Glutamatergic neuron (in vitro differentiated cells): ENCODE measurements at regions not wholly inside any gene's neighbourhood (a gene's known extent, or its start where the extent isn't known, plus 50 kb on each side); places are given as distances from the start of the nearest gene placed in this dataset.

Experiments
- DNase-seq: peaks from one replicate; pipeline ENCODE4 v3.0.0; 2022
- H3K27ac Mint-ChIP-seq: one replicate; pipeline ENCODE4 v1.8.0; 2020; ENCODE audit warnings: mild to moderate bottlenecking, mixed read lengths, inconsistent platforms; ENCODE audit not compliant: unreplicated experiment
- H3K27me3 Mint-ChIP-seq: one replicate; pipeline ENCODE4 v1.8.0; 2020; ENCODE audit warnings: mild to moderate bottlenecking, moderate library complexity, mixed read lengths, inconsistent platforms; ENCODE audit not compliant: unreplicated experiment
- H3K36me3 Mint-ChIP-seq: one replicate; pipeline ENCODE4 v1.8.0; 2020; ENCODE audit warnings: mild to moderate bottlenecking, mixed read lengths, inconsistent platforms; ENCODE audit not compliant: unreplicated experiment
- H3K4me1 Mint-ChIP-seq: one replicate; pipeline ENCODE4 v1.8.0; 2020; ENCODE audit warnings: mild to moderate bottlenecking, low read depth, mixed read lengths, inconsistent platforms; ENCODE audit not compliant: unreplicated experiment
- H3K4me3 Mint-ChIP-seq: one replicate; pipeline ENCODE4 v1.8.0; 2020; ENCODE audit warnings: mild to moderate bottlenecking, mixed read lengths, inconsistent platforms; ENCODE audit not compliant: unreplicated experiment
- H3K9me3 Mint-ChIP-seq: one replicate; pipeline ENCODE4 v1.8.0; 2020; ENCODE audit warnings: mild to moderate bottlenecking, moderate library complexity, mixed read lengths, inconsistent platforms; ENCODE audit not compliant: unreplicated experiment
- CTCF ChIP-seq: fragments of 200-600 bp; sonication (generic); IDR thresholded peaks from one replicate; pipeline ENCODE4 v1.5.0; 2021; ENCODE audit not compliant: partially characterized antibody, unreplicated experiment

- Mint-ChIP-seq H3K9me3 (no peaks in the 10 kb centered on the region), H3K36me3 (no peaks in the 10 kb centered on the region), H3K4me1 (no peaks in the 10 kb centered on the region), H3K27ac (no peak overlapping the region), H3K4me3 (no peak overlapping the region), H3K27me3 (peaks cover 2% of the 10 kb centered on the region)
- no peak for TF ChIP-seq CTCF
- no peak for DNase-seq
Measured at GRCh38 chr9:74317235-74317634, 179.9 kb upstream of the RORB start.

DNA sequence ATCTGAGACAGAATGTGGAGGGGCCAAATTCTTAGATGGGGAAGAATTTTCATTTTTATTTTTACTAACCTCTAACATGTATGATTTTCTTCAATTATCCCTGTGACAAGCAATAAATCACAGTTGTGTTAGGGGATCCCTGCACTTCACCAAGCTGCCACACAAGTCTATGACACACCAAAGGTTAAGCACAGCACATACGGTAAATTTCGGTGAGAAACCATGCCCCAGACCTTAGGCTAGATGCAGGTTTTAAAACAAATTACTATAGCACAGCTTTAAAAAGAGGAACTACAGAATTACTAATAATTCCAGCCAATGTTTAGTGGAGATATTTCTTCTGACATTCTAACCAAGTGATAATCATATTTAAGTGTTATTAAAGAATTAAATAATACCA lies 175.7 kb upstream of the RORB start:
- TF ChIP-seq CTCF, result no peak
- Mint-ChIP-seq H3K27me3 (peaks cover 2% of the 10 kb centered on the region), H3K27ac (no peak overlapping the region), H3K9me3 (no peaks in the 10 kb centered on the region), H3K4me3 (no peak overlapping the region), H3K36me3 (no peaks in the 10 kb centered on the region), H3K4me1 (peaks cover 2% of the 10 kb centered on the region)
- DNase-seq, result no peak

DNA sequence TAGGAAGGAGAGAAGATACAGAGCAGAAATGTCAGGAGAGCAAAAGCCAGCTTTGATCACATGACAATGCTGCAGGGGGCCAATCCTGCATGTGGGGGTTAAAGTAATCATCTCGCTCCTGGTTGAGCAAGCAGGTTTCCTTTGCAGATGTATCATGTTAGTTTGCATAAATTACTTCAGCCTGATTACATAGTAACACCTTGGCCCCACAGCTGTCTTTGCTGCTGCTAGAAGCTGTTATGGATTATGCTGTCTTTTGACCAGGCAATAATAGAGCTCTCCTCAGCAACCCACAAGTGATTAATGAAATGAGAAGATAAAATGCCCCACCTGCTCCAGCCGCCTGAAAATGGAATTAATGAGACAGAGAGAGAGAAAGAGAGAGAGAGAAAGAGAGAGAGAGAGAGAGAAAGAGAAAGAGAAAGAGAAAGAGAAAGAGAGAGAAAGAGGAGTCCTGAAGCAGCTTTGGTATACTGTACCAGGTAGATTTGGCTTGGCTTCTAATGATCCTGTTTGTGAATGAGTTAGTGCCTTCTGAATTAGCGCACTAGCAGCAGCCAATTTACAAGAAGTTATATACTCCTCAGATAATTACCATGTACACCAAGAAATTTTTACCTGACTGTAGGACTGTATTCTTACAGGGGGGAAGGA lies 174.3 kb upstream of the RORB start:
- Mint-ChIP-seq H3K27me3 (peaks cover 2% of the 10 kb centered on the region), H3K4me3 (no peak overlapping the region), H3K4me1 (peaks cover 2% of the 10 kb centered on the region), H3K9me3 (no peaks in the 10 kb centered on the region), H3K27ac (no peak overlapping the region), H3K36me3 (no peaks in the 10 kb centered on the region)
- DNase-seq, result no peak
- no peak for TF ChIP-seq CTCF

- TF ChIP-seq CTCF, result no peak
- Mint-ChIP-seq H3K27me3 (no peaks in the 10 kb centered on the region), H3K9me3 (no peaks in the 10 kb centered on the region), H3K27ac (no peak overlapping the region), H3K36me3 (no peaks in the 10 kb centered on the region), H3K4me3 (no peak overlapping the region), H3K4me1 (no peaks in the 10 kb centered on the region)
- DNase-seq, result no peak
Measured at GRCh38 chr9:74330487-74331214, 166.5 kb upstream of the RORB start.

DNA sequence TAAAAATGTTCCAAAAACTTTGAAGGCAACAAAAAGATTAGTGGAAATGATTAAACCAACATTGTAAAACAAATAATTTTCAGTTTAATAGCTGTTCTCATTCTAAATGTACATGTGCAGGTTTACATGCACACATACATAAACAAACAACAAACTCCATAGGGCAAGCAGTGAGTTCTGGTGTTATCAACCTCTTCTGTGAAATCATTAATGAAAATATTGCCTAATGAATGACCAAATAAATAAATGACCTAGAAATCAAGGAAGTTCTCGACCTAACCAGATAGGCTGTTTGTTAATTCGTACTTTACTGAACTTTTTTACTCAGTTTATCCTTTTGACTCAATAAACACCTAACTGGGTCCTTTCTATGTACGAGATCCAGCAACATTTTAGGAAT lies 165.5 kb upstream of the RORB start:
- no peak overlapping the region for H3K4me3 Mint-ChIP-seq
- H3K27me3 Mint-ChIP-seq, result no peaks in the 10 kb centered on the region
- TF ChIP-seq CTCF, result no peak
- no peaks in the 10 kb centered on the region for H3K36me3 Mint-ChIP-seq
- no peaks in the 10 kb centered on the region for H3K9me3 Mint-ChIP-seq
- no peaks in the 10 kb centered on the region for H3K4me1 Mint-ChIP-seq
- H3K27ac Mint-ChIP-seq, result no peak overlapping the region
- no peak for DNase-seq
